Sigmoid colon (tissue), 6 donors: ENCODE measurements at regions not wholly inside any gene's neighbourhood (a gene's known extent, or its start where the extent isn't known, plus 50 kb on each side); places are given as distances from the start of the nearest gene placed in this dataset.

Source experiments
- DNase-seq: peaks from one replicate; pipeline ENCODE4 v3.0.0-alpha.2; 2019
- H3K27ac ChIP-seq, 4 donors: fragments of 200-600 bp; sonication (generic); one replicate each; pipeline ENCODE4 v1.5.1; 2016 to 2019; ENCODE audit warnings: mild to moderate bottlenecking in 1 of 4
- H3K27me3 ChIP-seq, 3 donors: fragments of 200-600 bp; sonication (generic); one replicate each; pipeline ENCODE4 v1.5.1; 2019; ENCODE audit warnings: mild to moderate bottlenecking in 1 of 3
- H3K36me3 ChIP-seq, 4 donors: fragments of 200-600 bp; sonication (generic); one replicate each; pipeline ENCODE4 v1.5.1; 2016 to 2019
- H3K4me1 ChIP-seq, 4 donors: fragments of 200-600 bp; sonication (generic); one replicate each; pipeline ENCODE4 v1.5.1; 2017 to 2019
- H3K4me3 ChIP-seq, 4 donors: fragments of 200-600 bp; sonication (generic); one replicate each; pipeline ENCODE4 v1.5.1; 2017 to 2019; ENCODE audit warnings: mild to moderate bottlenecking in 2 of 4, moderate library complexity in 1 of 4
- H3K9me3 ChIP-seq, 4 donors: fragments of 200-600 bp in 3 of 4; sonication (generic) in 3 of 4; one replicate each; pipeline versions ENCODE4 v1.5.1 to v1.6.1; 2013 to 2019
- EP300 ChIP-seq, 4 donors: sonication (generic); formaldehyde crosslinking; IDR thresholded peaks; one replicate each; pipeline ENCODE4 v1.6.1; 2017; ENCODE audit warnings: antibody characterized with exemption in 4 of 4
- POLR2A ChIP-seq, 2 donors: fragments of 450-650 bp; IDR thresholded peaks; one replicate each; pipeline ENCODE4 v1.6.1; 2016; ENCODE audit warnings: antibody characterized with exemption in 2 of 2, mild to moderate bottlenecking in 2 of 2, moderate library complexity in 2 of 2
- POLR2AphosphoS5 ChIP-seq, 4 donors: sonication (generic); formaldehyde crosslinking; IDR thresholded peaks; one replicate each; pipeline ENCODE4 v1.6.1; 2017; ENCODE audit warnings: antibody characterized with exemption in 4 of 4
- WGBS, 2 donors: extraction: QIAGEN DNeasy Blood & Tissue Kit; methylation state at CpG; one replicate each; pipeline ENCODE4 v1.1.7; 2013; 5-methylcytosine and 5-hydroxymethylcytosine counted together
- intact Hi-C: fragments of 100-400 bp; cut with DNase I; formaldehyde crosslinking; loops from one replicate; pipeline ENCODE4 v1.15.1; 2023
- TF ChIP-seq, protein P1 (sequence below), 4 experiments: fragments of 450-650 bp in 3 of 4; fragments of 200-600 bp in 1 of 4; IDR thresholded peaks; one replicate each; pipeline ENCODE4 v1.5.1; 2016 to 2019; ENCODE audit warnings: antibody characterized with exemption in 4 of 4, mild to moderate bottlenecking in 3 of 4, moderate library complexity in 2 of 4
- donor health status: healthy with polysubstance abuse.
- donor health status: healthy.

DNA sequence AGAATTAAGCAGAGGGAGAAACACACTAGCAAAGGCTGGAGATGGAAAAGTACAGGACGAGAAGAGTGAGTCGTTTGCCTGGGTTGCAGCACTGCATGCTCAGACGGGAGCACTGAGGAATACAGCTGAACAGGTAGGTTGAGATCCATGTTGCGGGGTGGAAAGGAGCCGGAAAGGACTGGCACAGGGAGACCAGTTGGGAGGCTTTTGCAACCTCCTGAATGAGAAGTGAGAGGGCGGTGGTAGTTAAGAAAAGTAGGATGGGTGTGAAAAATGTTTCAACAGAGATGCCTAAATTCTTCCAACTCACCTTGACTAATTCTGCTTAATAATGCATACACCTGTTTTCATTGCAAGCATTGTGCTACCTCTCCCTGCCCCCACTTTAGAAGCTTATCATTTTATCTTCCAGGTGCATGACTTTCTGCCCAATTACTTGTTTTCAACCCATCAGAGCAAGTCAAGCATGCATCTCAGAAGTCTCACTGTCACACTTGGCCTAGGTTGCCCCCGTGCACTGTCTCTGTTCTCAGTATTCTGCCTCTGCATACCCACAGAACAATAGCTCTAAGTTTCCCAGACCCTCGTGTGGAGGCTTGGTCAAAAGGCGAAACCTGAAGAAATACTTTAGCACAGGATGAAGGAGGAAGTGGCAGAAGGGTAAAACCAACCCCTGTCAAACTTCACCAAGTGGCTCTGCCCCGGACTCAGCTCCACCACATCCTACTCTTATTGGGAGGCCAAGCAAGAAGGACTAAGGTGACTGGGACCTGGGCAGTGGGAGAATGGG, 199.3 kb upstream of the BCL6 start:
- WGBS, 2 donors = 74 to 86% methylated on average over 10 of the region's 10 CpGs
- Histone ChIP-seq H3K36me3 (no peaks in the 10 kb centered on the region), H3K9me3 (no peaks in the 10 kb centered on the region), H3K27ac (no peak overlapping the region), H3K4me3 (no peak overlapping the region), H3K4me1 (no peaks in the 10 kb centered on the region), H3K27me3 (no peaks in the 10 kb centered on the region)
- intact Hi-C loops = loop anchor here (5.0 kb wide), 1 partner anchor 47 kb away; no protein-coding TSS in a partner anchor
- DNase-seq = no peak
- TF ChIP-seq EP300 (IDR thresholded peaks at IDR 0.05) = no peak
- TF ChIP-seq, protein P1, sequence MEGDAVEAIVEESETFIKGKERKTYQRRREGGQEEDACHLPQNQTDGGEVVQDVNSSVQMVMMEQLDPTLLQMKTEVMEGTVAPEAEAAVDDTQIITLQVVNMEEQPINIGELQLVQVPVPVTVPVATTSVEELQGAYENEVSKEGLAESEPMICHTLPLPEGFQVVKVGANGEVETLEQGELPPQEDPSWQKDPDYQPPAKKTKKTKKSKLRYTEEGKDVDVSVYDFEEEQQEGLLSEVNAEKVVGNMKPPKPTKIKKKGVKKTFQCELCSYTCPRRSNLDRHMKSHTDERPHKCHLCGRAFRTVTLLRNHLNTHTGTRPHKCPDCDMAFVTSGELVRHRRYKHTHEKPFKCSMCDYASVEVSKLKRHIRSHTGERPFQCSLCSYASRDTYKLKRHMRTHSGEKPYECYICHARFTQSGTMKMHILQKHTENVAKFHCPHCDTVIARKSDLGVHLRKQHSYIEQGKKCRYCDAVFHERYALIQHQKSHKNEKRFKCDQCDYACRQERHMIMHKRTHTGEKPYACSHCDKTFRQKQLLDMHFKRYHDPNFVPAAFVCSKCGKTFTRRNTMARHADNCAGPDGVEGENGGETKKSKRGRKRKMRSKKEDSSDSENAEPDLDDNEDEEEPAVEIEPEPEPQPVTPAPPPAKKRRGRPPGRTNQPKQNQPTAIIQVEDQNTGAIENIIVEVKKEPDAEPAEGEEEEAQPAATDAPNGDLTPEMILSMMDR (IDR thresholded peaks at IDR 0.05) = no peak
- TF ChIP-seq POLR2A (IDR thresholded peaks at IDR 0.05) = no peak
- TF ChIP-seq POLR2AphosphoS5 (IDR thresholded peaks at IDR 0.05) = no peak

DNA sequence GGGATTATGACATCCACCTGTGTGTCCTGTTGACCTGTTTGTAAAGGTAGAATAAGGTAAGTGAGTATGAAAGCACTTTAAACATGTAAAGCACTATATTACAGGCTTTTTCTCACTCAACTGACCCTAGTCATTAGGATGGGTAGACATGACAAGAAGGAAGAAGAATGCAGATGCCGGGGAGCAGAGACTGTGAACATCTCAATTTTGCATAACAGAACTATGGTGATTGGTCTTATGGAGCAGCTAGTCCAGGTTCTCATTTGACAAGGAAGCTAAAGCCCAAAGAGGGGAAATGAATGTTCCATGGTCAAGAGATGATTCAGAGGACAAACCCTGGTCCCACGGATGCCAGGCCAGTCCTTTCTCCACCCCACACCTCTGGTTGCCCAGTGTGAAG, 200.1 kb upstream of the BCL6 start:
- Histone ChIP-seq H3K36me3 (no peaks in the 10 kb centered on the region), H3K27me3 (no peaks in the 10 kb centered on the region), H3K4me1 (no peaks in the 10 kb centered on the region), H3K27ac (no peak overlapping the region), H3K4me3 (no peak overlapping the region), H3K9me3 (no peaks in the 10 kb centered on the region)
- 80 to 84% methylated on average over 2 of the region's 2 CpGs for WGBS, 2 donors
- intact Hi-C loops = no loop called here
- DNase-seq = no peak
- no peak for TF ChIP-seq EP300 (IDR thresholded peaks at IDR 0.05)

DNA sequence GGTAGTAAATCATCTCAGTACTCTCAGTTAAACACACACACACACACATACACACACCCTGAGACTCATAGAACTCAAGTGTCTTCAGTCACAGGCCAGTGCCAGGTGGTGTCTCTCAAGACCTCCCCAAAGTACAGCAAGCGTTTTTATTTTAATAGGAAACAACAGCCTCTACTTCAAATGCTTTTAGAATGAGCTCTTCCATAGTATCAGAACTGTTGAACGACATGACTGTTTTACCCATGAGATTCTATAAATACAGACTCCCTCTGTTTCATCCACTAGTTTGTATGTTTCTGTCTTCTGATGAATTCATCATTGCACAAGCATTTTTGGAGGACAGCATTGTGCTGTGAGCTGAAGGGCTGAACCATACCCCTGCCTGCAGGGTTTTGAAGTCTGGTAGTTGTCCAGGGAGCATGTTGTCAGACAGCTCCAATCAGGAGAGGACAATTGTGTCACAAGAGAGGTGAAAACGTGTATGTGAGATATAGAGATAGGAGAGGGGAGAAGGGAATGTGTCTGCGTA, 201.0 kb upstream of the BCL6 start:
- intact Hi-C loops = no loop called here
- 67 to 78% methylated on average over 4 of the region's 4 CpGs for WGBS, 2 donors
- TF ChIP-seq EP300 (IDR thresholded peaks at IDR 0.05) (no peak), POLR2AphosphoS5 (IDR thresholded peaks at IDR 0.05) (no peak), POLR2A (IDR thresholded peaks at IDR 0.05) (no peak)
- TF ChIP-seq, protein P1 (IDR thresholded peaks at IDR 0.05) = no peak
- Histone ChIP-seq H3K4me3 (no peak overlapping the region), H3K27me3 (no peaks in the 10 kb centered on the region), H3K36me3 (no peaks in the 10 kb centered on the region), H3K4me1 (no peaks in the 10 kb centered on the region), H3K9me3 (no peaks in the 10 kb centered on the region), H3K27ac (no peak overlapping the region)
- no peak for DNase-seq

DNA sequence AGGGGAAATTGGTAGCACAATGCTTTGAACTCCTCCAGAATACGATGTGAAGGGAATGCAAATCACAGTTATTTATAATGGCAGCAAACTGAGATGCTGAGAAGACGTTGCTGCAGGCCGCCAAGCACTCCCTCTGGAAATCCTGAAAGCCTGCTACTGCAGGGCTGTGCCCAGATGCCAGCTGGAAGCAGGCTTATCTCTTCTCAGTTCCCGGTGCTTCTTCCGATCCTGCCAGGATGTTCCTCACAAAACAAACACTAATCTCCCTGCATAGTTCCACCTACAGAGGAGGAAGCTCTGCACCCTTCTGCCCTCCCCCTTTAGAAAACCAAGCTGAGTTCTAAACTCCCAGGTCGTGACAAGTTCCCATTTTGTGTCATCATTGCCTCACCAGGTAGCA, 201.7 kb upstream of the BCL6 start:
- Histone ChIP-seq H3K4me1 (no peaks in the 10 kb centered on the region), H3K27ac (no peak overlapping the region), H3K36me3 (no peaks in the 10 kb centered on the region), H3K4me3 (no peak overlapping the region), H3K27me3 (no peaks in the 10 kb centered on the region), H3K9me3 (no peaks in the 10 kb centered on the region)
- intact Hi-C loops = no loop called here
- 39 to 59% methylated on average over 6 of the region's 6 CpGs for WGBS, 2 donors
- no peak for DNase-seq
- TF ChIP-seq POLR2A (IDR thresholded peaks at IDR 0.05) = no peak
- TF ChIP-seq EP300 (IDR thresholded peaks at IDR 0.05) = no peak
- TF ChIP-seq, protein P1 (IDR thresholded peaks at IDR 0.05) = no peak
- TF ChIP-seq POLR2AphosphoS5 (IDR thresholded peaks at IDR 0.05) = no peak

DNA sequence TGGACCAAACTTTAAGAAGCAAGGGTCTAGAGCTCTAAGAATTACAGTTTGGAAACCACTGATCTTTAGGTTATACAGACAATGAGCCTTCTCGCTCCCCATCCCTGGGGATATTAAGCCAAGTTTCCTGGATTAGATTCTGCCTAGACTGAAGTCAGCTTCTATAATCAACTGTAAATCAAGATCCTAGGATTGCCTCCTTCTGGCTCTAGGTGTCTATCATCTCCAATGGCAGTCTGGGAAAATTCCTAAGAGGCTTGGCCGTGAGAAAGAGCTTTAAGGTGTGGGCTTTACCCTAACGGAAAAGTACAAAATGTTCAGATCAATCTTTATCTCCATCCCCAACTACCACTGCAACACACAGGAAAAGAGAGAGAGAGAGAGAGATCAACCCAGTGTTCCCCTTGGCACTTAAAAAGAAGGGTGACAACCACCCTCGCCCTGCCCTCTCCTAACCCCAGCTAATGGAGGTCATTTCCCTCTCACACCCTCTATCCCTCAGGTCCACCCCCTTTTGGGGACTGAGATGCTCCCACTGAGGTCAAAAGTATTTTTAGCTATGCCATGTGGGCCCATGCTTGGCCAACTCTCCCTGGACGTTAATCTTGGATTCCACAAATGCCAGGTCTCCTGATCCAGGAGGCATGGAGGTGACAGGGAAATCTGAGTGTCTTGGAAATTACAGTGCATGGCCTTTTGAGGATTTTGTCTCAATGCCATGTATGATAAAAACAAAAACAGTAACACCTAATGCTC, 202.8 kb upstream of the BCL6 start:
- Histone ChIP-seq H3K27ac (no peak overlapping the region), H3K4me3 (no peak overlapping the region), H3K36me3 (no peaks in the 10 kb centered on the region), H3K4me1 (no peaks in the 10 kb centered on the region), H3K27me3 (no peaks in the 10 kb centered on the region), H3K9me3 (no peaks in the 10 kb centered on the region)
- WGBS, 2 donors = 93 to 94% methylated on average over 5 of the region's 5 CpGs
- TF ChIP-seq POLR2A (IDR thresholded peaks at IDR 0.05) (no peak), POLR2AphosphoS5 (IDR thresholded peaks at IDR 0.05) (no peak), EP300 (IDR thresholded peaks at IDR 0.05) (no peak)
- TF ChIP-seq, protein P1 (IDR thresholded peaks at IDR 0.05) = no peak
- intact Hi-C loops = no loop called here
- no peak for DNase-seq
